T47D (cell line): ENCODE measurements at regions not wholly inside any gene's neighbourhood (a gene's known extent, or its start where the extent isn't known, plus 50 kb on each side); places are given as distances from the start of the nearest gene placed in this dataset.
"Not testable (repeated sequence)": the region's sequence is repeated elsewhere in the genome, so short reads cannot be mapped to it uniquely, and the experiment has no call there.

Experiments used
- DNase-seq, 2 experiments: peaks; one replicate each; pipeline versions ENCODE4 v3.0.0 to v3.0.0-alpha.2; 2011 to 2012; ENCODE audit warnings: low read depth in 1 of 2, low spot score in 1 of 2
- in situ Hi-C: cut with HindIII; loops from 2 replicates; pipeline ENCODE4 v1.10.0; 2016; ENCODE audit warnings: low sequenced_read_pairs, low pct_unique_long_range_greater_than_20kb

GRCh38 chr2:111296122-111296804, 175.5 kb downstream of the BCL2L11 start:
- in situ Hi-C loops, DNase-seq: not testable (repeated sequence)

GRCh38 chr2:111297128-111297527, 176.4 kb downstream of the BCL2L11 start:
- in situ Hi-C loops, DNase-seq: not testable (repeated sequence)

- in situ Hi-C loops, DNase-seq: not testable (repeated sequence)
Measured at GRCh38 chr2:111298927-111299326, 178.2 kb downstream of the BCL2L11 start.

- DNase-seq, in situ Hi-C loops: not testable (repeated sequence)
Measured at GRCh38 chr2:111299635-111300034, 178.9 kb downstream of the BCL2L11 start.

GRCh38 chr2:111301677-111302076, 181.0 kb downstream of the BCL2L11 start:
- DNase-seq, in situ Hi-C loops: not testable (repeated sequence)

- in situ Hi-C loops, DNase-seq: not testable (repeated sequence)
Measured at GRCh38 chr2:111302397-111303218, 181.9 kb downstream of the BCL2L11 start.

GRCh38 chr2:111307302-111307701, 186.6 kb downstream of the BCL2L11 start:
- in situ Hi-C loops, DNase-seq: not testable (repeated sequence)

- DNase-seq, in situ Hi-C loops: not testable (repeated sequence)
Measured at GRCh38 chr2:111309231-111310075, 188.7 kb downstream of the BCL2L11 start.

GRCh38 chr2:111310395-111310794, 189.7 kb downstream of the BCL2L11 start:
- in situ Hi-C loops, DNase-seq: not testable (repeated sequence)

- DNase-seq, in situ Hi-C loops: not testable (repeated sequence)
Measured at GRCh38 chr2:111311568-111311967, 190.9 kb downstream of the BCL2L11 start.

GRCh38 chr2:111312897-111313607, 192.3 kb downstream of the BCL2L11 start:
- in situ Hi-C loops, DNase-seq: not testable (repeated sequence)

GRCh38 chr2:111313711-111314110, 193.0 kb downstream of the BCL2L11 start:
- DNase-seq: peak in 1 of 2 experiments; percentile 6
- in situ Hi-C loops: not testable (repeated sequence)

GRCh38 chr2:111315188-111315917, 194.6 kb downstream of the BCL2L11 start:
- DNase-seq, in situ Hi-C loops: not testable (repeated sequence)

GRCh38 chr2:111316221-111316741, 195.6 kb downstream of the BCL2L11 start:
- in situ Hi-C loops, DNase-seq: not testable (repeated sequence)

GRCh38 chr2:111316881-111317549, 196.3 kb downstream of the BCL2L11 start:
- in situ Hi-C loops: not testable (repeated sequence)

GRCh38 chr2:111319552-111319951, 198.8 kb downstream of the BCL2L11 start:
- DNase-seq, in situ Hi-C loops: not testable (repeated sequence)

More at GRCh38 chr2:111316881-111317549, 196.3 kb downstream of the BCL2L11 start:
- DNase-seq: not testable (repeated sequence)
